ENCODE measurements at regions not wholly inside any gene's neighbourhood (a gene's known extent, or its start where the extent isn't known, plus 50 kb on each side); places are given as distances from the start of the nearest gene placed in this dataset.
"Not testable (repeated sequence)": the region's sequence is repeated elsewhere in the genome, so short reads cannot be mapped to it uniquely, and the experiment has no call there.

DNA sequence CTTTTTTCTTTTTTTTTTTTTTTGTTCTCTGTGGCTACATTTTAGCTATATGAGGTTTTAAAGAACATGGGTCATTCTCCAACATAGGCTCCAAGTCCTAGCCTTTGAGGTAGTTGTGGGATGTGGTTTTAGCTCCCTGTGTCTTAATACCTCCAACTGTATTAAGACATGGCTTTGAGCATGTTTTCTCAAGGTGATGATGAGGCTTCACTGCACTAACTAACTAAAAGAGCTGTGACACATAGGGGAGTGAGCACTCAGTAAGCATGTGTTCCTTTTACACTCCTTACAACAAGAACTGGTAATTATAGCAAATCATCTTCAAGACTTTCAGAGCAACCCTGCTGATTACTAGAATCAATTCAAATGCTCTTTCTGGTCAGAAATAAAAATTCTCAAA is 333.6 kb upstream of the CCNH start:
- peak; percentile 68 for DNase-seq (ENCODE audit: low read depth)
- TF ChIP-seq, protein P1, sequence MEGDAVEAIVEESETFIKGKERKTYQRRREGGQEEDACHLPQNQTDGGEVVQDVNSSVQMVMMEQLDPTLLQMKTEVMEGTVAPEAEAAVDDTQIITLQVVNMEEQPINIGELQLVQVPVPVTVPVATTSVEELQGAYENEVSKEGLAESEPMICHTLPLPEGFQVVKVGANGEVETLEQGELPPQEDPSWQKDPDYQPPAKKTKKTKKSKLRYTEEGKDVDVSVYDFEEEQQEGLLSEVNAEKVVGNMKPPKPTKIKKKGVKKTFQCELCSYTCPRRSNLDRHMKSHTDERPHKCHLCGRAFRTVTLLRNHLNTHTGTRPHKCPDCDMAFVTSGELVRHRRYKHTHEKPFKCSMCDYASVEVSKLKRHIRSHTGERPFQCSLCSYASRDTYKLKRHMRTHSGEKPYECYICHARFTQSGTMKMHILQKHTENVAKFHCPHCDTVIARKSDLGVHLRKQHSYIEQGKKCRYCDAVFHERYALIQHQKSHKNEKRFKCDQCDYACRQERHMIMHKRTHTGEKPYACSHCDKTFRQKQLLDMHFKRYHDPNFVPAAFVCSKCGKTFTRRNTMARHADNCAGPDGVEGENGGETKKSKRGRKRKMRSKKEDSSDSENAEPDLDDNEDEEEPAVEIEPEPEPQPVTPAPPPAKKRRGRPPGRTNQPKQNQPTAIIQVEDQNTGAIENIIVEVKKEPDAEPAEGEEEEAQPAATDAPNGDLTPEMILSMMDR (IDR thresholded peaks at IDR 0.05; ENCODE audit: insufficient read depth, low read depth, low read length, missing control alignments), result no peak
- no peak overlapping the region for H3K4me3 ChIP-seq (ENCODE audit: low read length)

DNA sequence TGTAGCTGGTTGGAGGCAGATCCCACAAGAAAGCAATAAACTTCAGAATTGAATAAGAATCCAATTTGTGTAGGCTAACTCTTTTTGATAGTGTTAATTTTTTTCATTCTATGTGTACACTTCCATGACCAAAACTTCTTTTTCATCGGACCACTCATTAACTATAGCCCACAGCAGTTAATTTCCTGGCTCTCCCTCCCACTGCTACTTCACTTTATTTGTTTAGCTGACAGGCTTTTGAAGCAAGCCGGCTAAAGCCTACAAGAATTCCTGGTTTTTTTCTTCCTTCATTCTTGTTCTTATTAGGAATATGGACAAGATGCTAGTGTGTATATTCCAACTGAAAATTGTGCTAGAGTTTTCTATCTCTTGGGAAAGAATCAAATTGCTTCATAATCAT is 329.2 kb upstream of the CCNH start:
- H3K4me3 ChIP-seq (ENCODE audit: low read length), result no peak overlapping the region
- TF ChIP-seq, protein P1 (IDR thresholded peaks at IDR 0.05; ENCODE audit: insufficient read depth, low read depth, low read length, missing control alignments), result no peak
- DNase-seq (ENCODE audit: low read depth), result no peak

DNA sequence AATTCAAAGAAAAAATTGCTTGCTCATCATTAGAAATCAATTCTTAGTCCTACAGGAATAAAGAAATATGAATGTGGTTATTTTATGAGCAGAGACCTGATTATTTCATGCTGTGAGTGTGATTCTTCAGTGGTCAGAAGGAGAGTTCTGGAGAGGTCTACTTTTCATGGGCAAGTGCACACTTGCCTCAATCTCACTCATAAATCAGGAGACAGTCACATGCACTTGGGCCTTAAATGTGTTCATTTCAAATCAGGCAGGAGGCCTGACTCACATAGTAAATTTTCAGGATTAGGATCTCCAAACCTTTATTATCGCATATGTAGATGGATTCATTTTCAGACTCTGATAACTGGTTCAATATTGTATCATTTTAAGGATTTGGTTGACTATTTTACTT is 323.2 kb upstream of the CCNH start:
- TF ChIP-seq, protein P1 (IDR thresholded peaks at IDR 0.05; ENCODE audit: insufficient read depth, low read depth, low read length, missing control alignments), result no peak
- peak; percentile 59 for DNase-seq (ENCODE audit: low read depth)
- no peak overlapping the region for H3K4me3 ChIP-seq (ENCODE audit: low read length)

DNA sequence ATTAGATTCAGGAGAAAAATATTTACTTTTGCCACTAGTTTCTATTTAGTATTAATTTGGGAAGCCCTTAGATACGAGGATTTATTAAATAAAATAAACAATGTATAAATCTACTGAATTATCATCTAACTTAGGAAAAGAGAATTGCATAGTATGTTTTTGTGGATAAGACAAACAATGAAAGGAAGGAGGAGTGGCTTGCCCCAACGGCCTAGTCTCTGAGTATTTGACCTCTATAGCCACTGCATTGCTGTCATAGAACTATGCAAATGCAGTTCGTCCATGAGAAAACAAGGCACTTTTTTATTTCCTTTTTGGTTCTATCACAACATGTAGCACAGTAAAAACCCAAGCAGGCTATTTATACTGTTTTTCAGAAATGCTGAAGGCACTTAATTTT is 321.2 kb upstream of the CCNH start:
- H3K4me3 ChIP-seq (ENCODE audit: low read length), result no peak overlapping the region
- DNase-seq (ENCODE audit: low read depth), result no peak
- TF ChIP-seq, protein P1 (IDR thresholded peaks at IDR 0.05; ENCODE audit: insufficient read depth, low read depth, low read length, missing control alignments), result no peak

DNA sequence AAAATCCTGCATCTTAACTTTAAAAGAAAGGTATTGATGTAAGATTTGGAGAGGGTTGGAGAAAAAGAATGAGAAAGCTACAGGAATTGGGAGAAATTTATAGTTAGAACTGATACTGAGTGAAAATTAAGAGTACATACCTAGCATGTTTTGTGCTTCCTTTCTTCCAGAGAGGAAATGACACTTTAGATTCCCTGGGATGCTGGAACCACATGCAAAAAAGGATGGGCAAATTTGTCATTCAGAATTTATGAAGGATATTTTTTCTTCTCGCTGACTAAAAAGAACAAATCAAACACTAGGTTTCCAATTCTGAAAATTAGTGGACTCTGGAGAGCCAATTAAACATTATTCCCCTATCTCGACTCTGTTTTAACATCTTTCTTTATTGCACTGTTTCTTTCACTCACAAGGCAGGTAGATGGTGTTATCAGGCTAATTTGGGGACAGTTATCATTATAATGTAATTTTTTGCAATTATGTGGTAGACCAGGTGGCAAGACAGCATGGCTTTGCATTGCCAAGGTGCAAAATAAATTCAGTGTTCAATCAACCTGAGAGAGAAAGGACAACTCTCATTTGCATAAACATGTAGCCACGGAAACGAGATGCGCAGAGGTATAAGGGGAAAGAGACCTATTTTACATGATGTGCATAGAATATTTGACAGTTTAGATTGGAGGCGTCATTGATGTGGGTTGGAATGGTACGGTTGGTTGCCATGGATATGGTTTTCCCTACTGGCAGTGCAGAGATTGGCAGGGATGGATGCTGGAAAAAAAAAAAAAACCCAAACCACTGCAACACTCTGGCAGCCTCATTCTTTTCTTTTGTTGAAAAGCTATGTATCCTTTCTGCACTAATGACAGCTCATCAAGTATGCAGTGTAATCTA is 320.4 kb upstream of the CCNH start:
- no peak overlapping the region for H3K4me3 ChIP-seq (ENCODE audit: low read length)
- TF ChIP-seq, protein P1 (IDR thresholded peaks at IDR 0.05; ENCODE audit: insufficient read depth, low read depth, low read length, missing control alignments), result no peak
- DNase-seq (ENCODE audit: low read depth), result no peak

DNA sequence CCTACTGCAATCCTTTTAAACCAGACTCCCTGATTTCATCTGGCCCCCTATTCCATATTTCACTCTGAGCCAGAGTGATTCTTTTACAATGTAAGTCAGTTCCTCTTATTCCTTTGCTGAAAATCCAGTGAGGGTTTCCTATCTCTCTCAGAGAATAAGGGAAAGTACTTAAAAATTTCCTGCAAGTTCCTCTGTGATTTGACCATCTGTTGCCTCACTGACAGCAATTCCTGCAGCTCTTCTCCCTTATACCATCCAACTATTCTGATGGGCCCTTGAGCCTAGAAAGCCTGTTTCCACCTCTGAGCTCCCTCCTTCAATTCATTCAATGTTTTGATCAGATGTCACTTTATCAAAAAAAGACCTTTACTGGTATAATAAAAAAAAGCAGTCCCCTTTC is 317.1 kb upstream of the CCNH start:
- TF ChIP-seq, protein P1 (IDR thresholded peaks at IDR 0.05; ENCODE audit: insufficient read depth, low read depth, low read length, missing control alignments), result no peak
- DNase-seq (ENCODE audit: low read depth), result no peak
- no peak overlapping the region for H3K4me3 ChIP-seq (ENCODE audit: low read length)

DNA sequence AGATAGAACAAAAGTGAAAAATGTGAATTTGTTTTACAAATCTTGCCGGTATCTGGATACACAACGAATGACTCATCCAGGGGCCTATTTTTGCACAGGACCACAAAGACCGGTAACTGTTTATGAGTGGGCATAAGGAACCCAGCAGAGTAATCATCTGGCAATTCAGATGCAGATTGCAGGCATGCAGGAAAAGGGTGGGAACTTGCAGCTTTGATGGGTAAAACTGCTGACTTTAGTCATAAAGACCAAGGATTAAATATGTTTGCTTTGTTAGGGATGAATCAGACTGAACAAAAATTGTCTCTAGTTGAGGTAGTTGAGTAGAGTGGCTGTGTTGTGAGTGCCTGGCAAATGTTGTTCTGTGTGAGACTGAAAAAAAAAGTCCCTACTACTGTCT is 309.6 kb upstream of the CCNH start:
- no peak overlapping the region for H3K4me3 ChIP-seq (ENCODE audit: low read length)
- DNase-seq (ENCODE audit: low read depth), result peak; percentile 51
- TF ChIP-seq, protein P1 (IDR thresholded peaks at IDR 0.05; ENCODE audit: insufficient read depth, low read depth, low read length, missing control alignments), result no peak

DNA sequence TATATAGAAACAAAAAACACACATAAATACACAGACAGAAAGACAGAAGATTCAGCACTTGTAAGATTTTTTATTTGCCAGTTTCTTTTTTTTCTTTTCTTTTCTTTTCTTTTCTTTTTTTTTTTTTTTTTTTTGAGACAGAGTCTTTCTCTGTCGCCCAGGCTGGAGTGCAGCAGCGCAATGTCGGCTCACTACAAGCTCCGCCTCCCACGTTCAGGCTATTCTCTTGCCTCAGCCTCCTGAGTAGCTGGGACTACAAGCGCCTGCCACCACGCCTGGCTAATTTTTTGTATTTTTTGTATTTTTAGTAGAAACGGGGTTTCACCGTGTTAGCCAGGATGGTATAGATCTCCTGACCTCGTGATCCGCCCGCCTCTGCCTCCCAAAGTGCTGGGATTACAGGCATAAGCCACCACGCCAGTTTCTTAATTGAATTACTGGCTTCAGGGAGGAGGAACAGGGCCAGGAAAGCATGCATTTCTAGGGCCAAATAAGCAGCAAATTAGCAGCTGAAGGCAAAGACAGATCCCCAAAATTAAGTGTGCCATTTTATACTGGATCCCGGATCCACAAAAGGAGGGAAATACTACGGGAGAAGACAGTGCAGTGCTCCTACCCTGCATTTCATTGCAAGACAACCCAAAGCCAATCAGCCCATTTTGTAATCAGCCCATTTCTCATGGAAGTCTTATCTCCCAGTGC is 305.6 kb upstream of the CCNH start:
- DNase-seq (ENCODE audit: low read depth), result not testable (repeated sequence)

More for the DNA sequence above, 305.6 kb upstream of the CCNH start:
- H3K4me3 ChIP-seq (ENCODE audit: low read length), result not testable (repeated sequence)
